HEK293 (cell line): ENCODE measurements at regions not wholly inside any gene's neighbourhood (a gene's known extent, or its start where the extent isn't known, plus 50 kb on each side); places are given as distances from the start of the nearest gene placed in this dataset.

ENCODE experiments used
- CTCF ChIA-PET: fragments of 350-600 bp; formaldehyde crosslinking; extraction: SDS; loops from one replicate; lab custom pipeline; 2021; ENCODE audit warnings: antibody characterized with exemption; lab: Yijun Ruan, JAX
- POLR2A ChIA-PET: fragments of 300-600 bp; formaldehyde crosslinking; extraction: SDS; loops from one replicate; lab custom pipeline; 2020; ENCODE audit warnings: antibody characterized with exemption, inconsistent platforms; lab: Yijun Ruan, JAX
- H3K27ac ChIP-seq: fragments of 200-500 bp; sonication (Bioruptor generic); 2 replicates; pipeline ENCODE4 v1.5.1; 2014; ENCODE audit warnings: low read depth, low read length, control low read depth, inconsistent platforms; ENCODE audit errors: extremely low read depth
- H3K36me3 ChIP-seq, 2 experiments: fragments of 200-500 bp in 1 of 2; sonication (Bioruptor generic) in 1 of 2; 1 replicate in 1 of 2; 2 replicates in 1 of 2; pipeline ENCODE4 v1.5.1; 2014 to 2017; ENCODE audit warnings: inconsistent platforms in 2 of 2, low read length in 2 of 2; ENCODE audit not compliant: control insufficient read depth in 2 of 2, insufficient read depth in 1 of 2
- H3K4me1 ChIP-seq: fragments of 200-500 bp; sonication (Bioruptor generic); 2 replicates; pipeline ENCODE4 v1.5.1; 2014; ENCODE audit warnings: mild to moderate bottlenecking, low read length, inconsistent platforms; ENCODE audit not compliant: control insufficient read depth, insufficient read depth
- H3K4me3 ChIP-seq: 2 replicates; pipeline ENCODE4 v1.5.1; 2011; ENCODE audit warnings: low read depth, mild to moderate bottlenecking, control low read depth, low read length, moderate library complexity
- H3K9me3 ChIP-seq: fragments of 200-500 bp; sonication (Bioruptor generic); 2 replicates; pipeline ENCODE4 v1.5.1; 2014; ENCODE audit warnings: low read depth, low read length, inconsistent platforms; ENCODE audit not compliant: control insufficient read depth, insufficient read depth
- GLIS2 ChIP-seq: fragments of 450-650 bp; formaldehyde crosslinking; IDR thresholded peaks from 2 replicates; pipeline ENCODE4 v1.5.1; 2016; ENCODE audit warnings: missing biosample characterization, missing genetic modification characterization
- MZF1 ChIP-seq: fragments of 450-650 bp; formaldehyde crosslinking; IDR thresholded peaks from 2 replicates; pipeline ENCODE4 v1.5.1; 2017; ENCODE audit warnings: missing biosample characterization, missing genetic modification characterization, borderline replicate concordance
- SP2 ChIP-seq: fragments of 450-650 bp; formaldehyde crosslinking; IDR thresholded peaks from 2 replicates; pipeline ENCODE4 v1.5.1; 2016; ENCODE audit warnings: missing biosample characterization, missing genetic modification characterization
- SP7 ChIP-seq: fragments of 450-650 bp; formaldehyde crosslinking; IDR thresholded peaks from 2 replicates; pipeline ENCODE4 v1.5.1; 2016; ENCODE audit warnings: missing biosample characterization, missing genetic modification characterization
- TCF7L2 ChIP-seq: IDR thresholded peaks from 2 replicates; pipeline ENCODE4 v1.6.1; 2011; ENCODE audit warnings: low read depth, mild to moderate bottlenecking, inconsistent platforms, low read length, moderate library complexity, borderline replicate concordance
- ZBTB21 ChIP-seq: fragments of 450-650 bp; formaldehyde crosslinking; IDR thresholded peaks from 2 replicates; pipeline ENCODE4 v1.5.1; 2017; ENCODE audit warnings: missing biosample characterization, missing genetic modification characterization
- ZFP3 ChIP-seq: fragments of 450-650 bp; formaldehyde crosslinking; IDR thresholded peaks from 2 replicates; pipeline ENCODE4 v1.5.1; 2016; ENCODE audit warnings: low read depth, missing biosample characterization, missing genetic modification characterization
- ZNF202 ChIP-seq: fragments of 450-650 bp; formaldehyde crosslinking; IDR thresholded peaks from 2 replicates; pipeline ENCODE4 v1.5.1; 2016; ENCODE audit warnings: missing biosample characterization, missing genetic modification characterization, borderline replicate concordance
- ZNF239 ChIP-seq: fragments of 450-650 bp; formaldehyde crosslinking; IDR thresholded peaks from 2 replicates; pipeline ENCODE4 v1.5.1; 2016; ENCODE audit warnings: missing biosample characterization, missing genetic modification characterization
- ZNF302 ChIP-seq: fragments of 450-650 bp; formaldehyde crosslinking; IDR thresholded peaks from 2 replicates; pipeline ENCODE4 v1.5.1; 2016; ENCODE audit warnings: missing biosample characterization, missing genetic modification characterization, low read depth
- ZNF324 ChIP-seq: fragments of 450-650 bp; formaldehyde crosslinking; IDR thresholded peaks from 2 replicates; pipeline ENCODE4 v1.5.1; 2016; ENCODE audit warnings: missing biosample characterization, missing genetic modification characterization
- ZNF335 ChIP-seq: fragments of 450-650 bp; formaldehyde crosslinking; conservative IDR thresholded peaks from 2 replicates; pipeline ENCODE4 v1.5.1; 2016; ENCODE audit warnings: missing biosample characterization, missing genetic modification characterization
- ZNF350 ChIP-seq: fragments of 450-650 bp; formaldehyde crosslinking; IDR thresholded peaks from 2 replicates; pipeline ENCODE4 v1.5.0; 2017; ENCODE audit warnings: missing biosample characterization, mild to moderate bottlenecking, missing genetic modification characterization
- ZNF354C ChIP-seq: fragments of 450-650 bp; formaldehyde crosslinking; IDR thresholded peaks from 2 replicates; pipeline ENCODE4 v1.5.1; 2016; ENCODE audit warnings: missing biosample characterization, missing genetic modification characterization, low read depth, borderline replicate concordance
- ZNF391 ChIP-seq: fragments of 450-650 bp; formaldehyde crosslinking; IDR thresholded peaks from 2 replicates; pipeline ENCODE4 v1.5.1; 2016; ENCODE audit warnings: low read depth, missing biosample characterization, missing genetic modification characterization, borderline replicate concordance
- ZNF544 ChIP-seq: fragments of 450-650 bp; formaldehyde crosslinking; IDR thresholded peaks from 2 replicates; pipeline ENCODE4 v1.5.0; 2017; ENCODE audit warnings: missing biosample characterization, missing genetic modification characterization
- ZNF623 ChIP-seq: fragments of 450-650 bp; formaldehyde crosslinking; IDR thresholded peaks from 2 replicates; pipeline ENCODE4 v1.5.1; 2016; ENCODE audit warnings: missing biosample characterization, missing genetic modification characterization
- ZNF670 ChIP-seq: fragments of 450-650 bp; formaldehyde crosslinking; IDR thresholded peaks from 2 replicates; pipeline ENCODE4 v1.5.1; 2016; ENCODE audit warnings: missing biosample characterization, missing genetic modification characterization, low read depth
- ZNF701 ChIP-seq: fragments of 450-650 bp; formaldehyde crosslinking; IDR thresholded peaks from 2 replicates; pipeline ENCODE4 v1.5.1; 2016; ENCODE audit warnings: missing biosample characterization, missing genetic modification characterization
- ZNF707 ChIP-seq: fragments of 450-650 bp; formaldehyde crosslinking; IDR thresholded peaks from 2 replicates; pipeline ENCODE4 v1.5.1; 2016; ENCODE audit warnings: missing biosample characterization, missing genetic modification characterization
- ZNF768 ChIP-seq: fragments of 450-650 bp; formaldehyde crosslinking; IDR thresholded peaks from 2 replicates; pipeline ENCODE4 v1.5.1; 2018; ENCODE audit warnings: missing biosample characterization, mild to moderate bottlenecking, missing genetic modification characterization
- ZSCAN30 ChIP-seq: fragments of 450-650 bp; IDR thresholded peaks from 2 replicates; pipeline ENCODE4 v1.5.1; 2018; ENCODE audit warnings: missing biosample characterization, mild to moderate bottlenecking, missing genetic modification characterization, moderate library complexity
- TF ChIP-seq, protein P1 (sequence below): fragments of 450-650 bp; formaldehyde crosslinking; optimal IDR thresholded peaks from 2 replicates; pipeline ENCODE3; 2016; ENCODE audit warnings: missing biosample characterization, mild to moderate bottlenecking, missing genetic modification characterization
- TF ChIP-seq, protein P2 (sequence below): fragments of 450-650 bp; formaldehyde crosslinking; IDR thresholded peaks from 2 replicates; pipeline ENCODE4 v1.5.1; 2016; ENCODE audit warnings: missing biosample characterization, missing genetic modification characterization
- TF ChIP-seq, protein P3 (sequence below): fragments of 450-650 bp; formaldehyde crosslinking; IDR thresholded peaks from 2 replicates; pipeline ENCODE4 v1.5.1; 2016; ENCODE audit warnings: missing biosample characterization, missing genetic modification characterization, low read depth
- TF ChIP-seq, protein P4 (sequence below): fragments of 450-650 bp; formaldehyde crosslinking; IDR thresholded peaks from 2 replicates; pipeline ENCODE4 v1.5.1; 2017; ENCODE audit warnings: missing biosample characterization, missing genetic modification characterization
- TF ChIP-seq, protein P5 (sequence below): fragments of 450-650 bp; formaldehyde crosslinking; IDR thresholded peaks from 2 replicates; pipeline ENCODE4 v1.5.1; 2016; ENCODE audit warnings: missing biosample characterization, missing genetic modification characterization
- TF ChIP-seq, protein P6 (sequence below): fragments of 450-650 bp; formaldehyde crosslinking; IDR thresholded peaks from 2 replicates; pipeline ENCODE4 v1.5.1; 2016; ENCODE audit warnings: missing biosample characterization, missing genetic modification characterization

DNA sequence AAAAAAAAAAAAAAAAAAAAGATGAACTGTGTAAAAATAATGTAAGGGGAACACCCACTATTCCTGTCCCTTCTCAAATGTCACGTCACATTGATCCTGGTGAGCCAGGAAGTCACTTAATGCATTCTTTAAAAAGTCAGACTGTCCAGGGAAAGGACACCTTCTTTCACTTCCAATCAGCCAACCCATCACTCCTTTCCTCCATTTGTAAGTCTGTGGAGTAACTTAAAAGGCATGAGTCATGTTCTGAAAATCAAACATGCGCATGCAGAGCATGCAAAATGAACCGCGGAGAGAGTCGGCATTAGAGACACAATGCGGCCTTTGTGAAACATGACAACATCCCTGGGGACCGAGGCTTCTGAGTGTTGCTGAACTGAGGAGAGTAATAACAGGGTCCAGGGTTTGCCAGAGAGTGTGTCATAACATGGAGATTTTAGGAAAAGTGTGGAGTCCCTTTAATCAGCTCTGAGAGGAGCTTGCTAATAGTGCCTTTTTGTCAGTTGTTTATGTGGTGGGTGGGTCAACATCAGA, 77.6 kb upstream of the SEMA6A start:
- POLR2A ChIA-PET: interaction anchor here (0.6 to 0.7 kb wide), 2 partner anchors 21 to 77 kb away, joined by 3 read pairs; no protein-coding TSS in a partner anchor
- Histone ChIP-seq H3K4me3 (no peak overlapping the region), H3K36me3 (no peaks in the 10 kb centered on the region), H3K27ac (no peak overlapping the region), H3K9me3 (no peaks in the 10 kb centered on the region), H3K4me1 (no peaks in the 10 kb centered on the region; the same call in 1 of the 2 replicates)
- CTCF ChIA-PET: interaction anchor here (0.6 kb wide), 1 partner anchor 178 kb away, joined by 5 read pairs; no protein-coding TSS in a partner anchor
- TF ChIP-seq SP2 (tag by site-specific recombination) (no peak), ZNF302 (tag by site-specific recombination) (no peak), GLIS2 (tag by site-specific recombination) (no peak), ZNF239 (tag by site-specific recombination) (no peak), ZNF354C (tag by site-specific recombination) (no peak), ZNF391 (tag by site-specific recombination) (no peak), ZBTB21 (tag by site-specific recombination) (no peak), TCF7L2 (no peak), ZNF707 (tag by site-specific recombination) (no peak), ZNF350 (tag by site-specific recombination) (no peak), ZNF324 (no peak), ZNF670 (no peak), ZSCAN30 (tag by site-specific recombination) (no peak), ZNF335 (tag by site-specific recombination) (peak; percentile 12; the same call in 1 of the 2 replicates), ZFP3 (no peak), ZNF202 (tag by site-specific recombination) (no peak), ZNF768 (tag by site-specific recombination) (no peak), ZNF623 (tag by site-specific recombination) (no peak), ZNF701 (no peak), SP7 (tag by site-specific recombination) (peak; percentile 94), MZF1 (tag by site-specific recombination) (no peak), ZNF544 (tag by site-specific recombination) (no peak)
- TF ChIP-seq, protein P1, sequence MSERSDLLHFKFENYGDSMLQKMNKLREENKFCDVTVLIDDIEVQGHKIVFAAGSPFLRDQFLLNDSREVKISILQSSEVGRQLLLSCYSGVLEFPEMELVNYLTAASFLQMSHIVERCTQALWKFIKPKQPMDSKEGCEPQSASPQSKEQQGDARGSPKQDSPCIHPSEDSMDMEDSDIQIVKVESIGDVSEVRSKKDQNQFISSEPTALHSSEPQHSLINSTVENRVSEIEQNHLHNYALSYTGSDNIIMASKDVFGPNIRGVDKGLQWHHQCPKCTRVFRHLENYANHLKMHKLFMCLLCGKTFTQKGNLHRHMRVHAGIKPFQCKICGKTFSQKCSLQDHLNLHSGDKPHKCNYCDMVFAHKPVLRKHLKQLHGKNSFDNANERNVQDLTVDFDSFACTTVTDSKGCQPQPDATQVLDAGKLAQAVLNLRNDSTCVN: no peak
- TF ChIP-seq, protein P2, sequence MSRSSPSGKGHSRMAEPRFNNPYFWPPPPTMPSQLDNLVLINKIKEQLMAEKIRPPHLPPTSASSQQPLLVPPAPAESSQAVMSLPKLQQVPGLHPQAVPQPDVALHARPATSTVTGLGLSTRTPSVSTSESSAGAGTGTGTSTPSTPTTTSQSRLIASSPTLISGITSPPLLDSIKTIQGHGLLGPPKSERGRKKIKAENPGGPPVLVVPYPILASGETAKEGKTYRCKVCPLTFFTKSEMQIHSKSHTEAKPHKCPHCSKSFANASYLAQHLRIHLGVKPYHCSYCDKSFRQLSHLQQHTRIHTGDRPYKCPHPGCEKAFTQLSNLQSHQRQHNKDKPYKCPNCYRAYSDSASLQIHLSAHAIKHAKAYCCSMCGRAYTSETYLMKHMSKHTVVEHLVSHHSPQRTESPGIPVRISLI (tag by site-specific recombination): peak; percentile 95
- TF ChIP-seq, protein P3, sequence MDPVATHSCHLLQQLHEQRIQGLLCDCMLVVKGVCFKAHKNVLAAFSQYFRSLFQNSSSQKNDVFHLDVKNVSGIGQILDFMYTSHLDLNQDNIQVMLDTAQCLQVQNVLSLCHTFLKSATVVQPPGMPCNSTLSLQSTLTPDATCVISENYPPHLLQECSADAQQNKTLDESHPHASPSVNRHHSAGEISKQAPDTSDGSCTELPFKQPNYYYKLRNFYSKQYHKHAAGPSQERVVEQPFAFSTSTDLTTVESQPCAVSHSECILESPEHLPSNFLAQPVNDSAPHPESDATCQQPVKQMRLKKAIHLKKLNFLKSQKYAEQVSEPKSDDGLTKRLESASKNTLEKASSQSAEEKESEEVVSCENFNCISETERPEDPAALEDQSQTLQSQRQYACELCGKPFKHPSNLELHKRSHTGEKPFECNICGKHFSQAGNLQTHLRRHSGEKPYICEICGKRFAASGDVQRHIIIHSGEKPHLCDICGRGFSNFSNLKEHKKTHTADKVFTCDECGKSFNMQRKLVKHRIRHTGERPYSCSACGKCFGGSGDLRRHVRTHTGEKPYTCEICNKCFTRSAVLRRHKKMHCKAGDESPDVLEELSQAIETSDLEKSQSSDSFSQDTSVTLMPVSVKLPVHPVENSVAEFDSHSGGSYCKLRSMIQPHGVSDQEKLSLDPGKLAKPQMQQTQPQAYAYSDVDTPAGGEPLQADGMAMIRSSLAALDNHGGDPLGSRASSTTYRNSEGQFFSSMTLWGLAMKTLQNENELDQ (tag by site-specific recombination): no peak
- TF ChIP-seq, protein P4, sequence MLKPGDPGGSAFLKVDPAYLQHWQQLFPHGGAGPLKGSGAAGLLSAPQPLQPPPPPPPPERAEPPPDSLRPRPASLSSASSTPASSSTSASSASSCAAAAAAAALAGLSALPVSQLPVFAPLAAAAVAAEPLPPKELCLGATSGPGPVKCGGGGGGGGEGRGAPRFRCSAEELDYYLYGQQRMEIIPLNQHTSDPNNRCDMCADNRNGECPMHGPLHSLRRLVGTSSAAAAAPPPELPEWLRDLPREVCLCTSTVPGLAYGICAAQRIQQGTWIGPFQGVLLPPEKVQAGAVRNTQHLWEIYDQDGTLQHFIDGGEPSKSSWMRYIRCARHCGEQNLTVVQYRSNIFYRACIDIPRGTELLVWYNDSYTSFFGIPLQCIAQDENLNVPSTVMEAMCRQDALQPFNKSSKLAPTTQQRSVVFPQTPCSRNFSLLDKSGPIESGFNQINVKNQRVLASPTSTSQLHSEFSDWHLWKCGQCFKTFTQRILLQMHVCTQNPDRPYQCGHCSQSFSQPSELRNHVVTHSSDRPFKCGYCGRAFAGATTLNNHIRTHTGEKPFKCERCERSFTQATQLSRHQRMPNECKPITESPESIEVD: no peak
- TF ChIP-seq, protein P5, sequence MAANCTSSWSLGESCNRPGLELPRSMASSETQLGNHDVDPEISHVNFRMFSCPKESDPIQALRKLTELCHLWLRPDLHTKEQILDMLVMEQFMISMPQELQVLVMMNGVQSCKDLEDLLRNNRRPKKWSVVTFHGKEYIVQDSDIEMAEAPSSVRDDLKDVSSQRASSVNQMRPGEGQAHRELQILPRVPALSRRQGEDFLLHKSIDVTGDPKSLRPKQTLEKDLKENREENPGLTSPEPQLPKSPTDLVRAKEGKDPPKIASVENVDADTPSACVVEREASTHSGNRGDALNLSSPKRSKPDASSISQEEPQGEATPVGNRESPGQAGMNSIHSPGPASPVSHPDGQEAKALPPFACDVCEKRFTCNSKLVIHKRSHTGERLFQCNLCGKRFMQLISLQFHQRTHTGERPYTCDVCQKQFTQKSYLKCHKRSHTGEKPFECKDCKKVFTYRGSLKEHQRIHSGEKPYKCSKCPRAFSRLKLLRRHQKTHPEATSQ (tag by site-specific recombination): no peak
- TF ChIP-seq, protein P6, sequence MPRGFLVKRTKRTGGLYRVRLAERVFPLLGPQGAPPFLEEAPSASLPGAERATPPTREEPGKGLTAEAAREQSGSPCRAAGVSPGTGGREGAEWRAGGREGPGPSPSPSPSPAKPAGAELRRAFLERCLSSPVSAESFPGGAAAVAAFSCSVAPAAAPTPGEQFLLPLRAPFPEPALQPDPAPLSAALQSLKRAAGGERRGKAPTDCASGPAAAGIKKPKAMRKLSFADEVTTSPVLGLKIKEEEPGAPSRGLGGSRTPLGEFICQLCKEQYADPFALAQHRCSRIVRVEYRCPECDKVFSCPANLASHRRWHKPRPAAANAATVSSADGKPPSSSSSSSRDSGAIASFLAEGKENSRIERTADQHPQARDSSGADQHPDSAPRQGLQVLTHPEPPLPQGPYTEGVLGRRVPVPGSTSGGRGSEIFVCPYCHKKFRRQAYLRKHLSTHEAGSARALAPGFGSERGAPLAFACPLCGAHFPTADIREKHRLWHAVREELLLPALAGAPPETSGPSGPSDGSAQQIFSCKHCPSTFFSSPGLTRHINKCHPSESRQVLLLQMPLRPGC (tag by site-specific recombination): 0 out of 2 replicates have a peak, but pooled peaks have one; percentile 30
